K562 (cell line): ENCODE measurements at regions not wholly inside any gene's neighbourhood (a gene's known extent, or its start where the extent isn't known, plus 50 kb on each side); places are given as distances from the start of the nearest gene placed in this dataset.
A peak's percentile ranks its signal among the peaks of the same experiment; 100 is the strongest.

Experiments
- ATAC-seq: fragments of 200-7000 bp; cut with Tn5 transposase; 3 replicates; pipeline ENCODE4 v1.9.1; 2020; ENCODE audit warnings: moderate library complexity
- BruUV-seq: library from RNA; stranded (reverse); fragments of 400-500 nt; replicated peaks from 2 replicates; lab custom pipeline; 2021; lab: Mats Ljungman, UMichigan
- CTCF ChIA-PET: fragments of 300-600 bp; formaldehyde crosslinking; extraction: SDS; loops from one replicate; lab custom pipeline; 2021; ENCODE audit warnings: low intra/inter-chr PET ratio; lab: Yijun Ruan, JAX
- POLR2A ChIA-PET: fragments of 300-600, 350-650 bp; sonication (Branson Sonifier 250); formaldehyde crosslinking; extraction: SDS; loops from one replicate; lab custom pipeline; 2021; ENCODE audit warnings: antibody characterized with exemption, inconsistent platforms; lab: Yijun Ruan, JAX
- DNase-seq, 4 experiments: peaks; one replicate each; pipeline versions ENCODE4 v3.0.0 to v3.0.0-alpha.2; 2011 to 2018; ENCODE audit warnings: low spot score in 3 of 4, mixed read lengths in 3 of 4; ENCODE audit errors: extremely low read depth in 1 of 4
- FAIRE-seq: peaks from 2 replicates; lab custom pipeline; 2011; peaks lifted over from hg19 to GRCh38; lab: Jason Lieb, UNC
- H2AFZ ChIP-seq: 2 replicates; pipeline ENCODE4 v1.6.0; 2011; ENCODE audit warnings: low read depth, low read length, control low read depth, inconsistent platforms
- H3K27ac ChIP-seq: fragments of 200-600 bp; 3 replicates; pipeline ENCODE4 v1.8.0; 2011; ENCODE audit warnings: low read depth, mild to moderate bottlenecking, control low read depth, inconsistent platforms, low read length, moderate library complexity, mixed read lengths; ENCODE audit errors: extremely low read depth
- H3K27me3 ChIP-seq, 2 experiments: fragments of 300-600 bp in 1 of 2; 2 replicates in 1 of 2; 3 replicates in 1 of 2; pipeline versions ENCODE4 v1.6.0 to v1.8.0; 2011; ENCODE audit warnings: inconsistent platforms in 2 of 2, low read length in 2 of 2, mild to moderate bottlenecking in 1 of 2, mixed read lengths in 1 of 2, moderate library complexity in 1 of 2; ENCODE audit not compliant: control insufficient read depth in 2 of 2, insufficient read depth in 2 of 2
- H3K36me3 ChIP-seq: fragments of 300-600 bp; 3 replicates; pipeline ENCODE4 v1.8.0; 2011; ENCODE audit warnings: mild to moderate bottlenecking, low read length, inconsistent platforms; ENCODE audit not compliant: control insufficient read depth, insufficient read depth
- H3K4me1 ChIP-seq, 2 experiments: fragments of 200-600 bp in 1 of 2; replicated peaks in 1 of 2; 2 replicates in 1 of 2; 3 replicates in 1 of 2; pipeline versions ENCODE4 v1.5.1 to v1.8.0; 2011; ENCODE audit warnings: inconsistent platforms in 2 of 2, low read length in 2 of 2, mild to moderate bottlenecking in 1 of 2, mixed read lengths in 1 of 2, moderate library complexity in 1 of 2; ENCODE audit not compliant: control insufficient read depth in 2 of 2, insufficient read depth in 2 of 2
- H3K4me2 ChIP-seq: 2 replicates; pipeline ENCODE4 v1.6.1; 2011; ENCODE audit warnings: low read length, control low read depth, inconsistent platforms, mixed read lengths; ENCODE audit not compliant: insufficient read depth
- H3K4me3 ChIP-seq: fragments of 200-600 bp; sonication (generic), shearing (Covaris generic); 2 replicates; pipeline ENCODE4 v1.5.1; 2016; ENCODE audit warnings: control low read depth, inconsistent platforms
- H3K79me2 ChIP-seq: fragments of 200-600 bp; 3 replicates; pipeline ENCODE4 v1.8.0; 2011; ENCODE audit warnings: low read length, inconsistent platforms; ENCODE audit not compliant: control insufficient read depth, insufficient read depth
- H3K9ac ChIP-seq, 2 experiments: 2 replicates each; pipeline versions ENCODE4 v1.6.0 to v1.6.1; 2011; ENCODE audit warnings: low read depth in 2 of 2, low read length in 2 of 2, control low read depth in 1 of 2, inconsistent platforms in 1 of 2, mild to moderate bottlenecking in 1 of 2, mixed read lengths in 1 of 2; ENCODE audit not compliant: insufficient read depth in 1 of 2
- H3K9me1 ChIP-seq: one replicate; pipeline ENCODE4 v1.6.0; 2011; ENCODE audit warnings: inconsistent platforms, mild to moderate bottlenecking, low read length, moderate library complexity; ENCODE audit not compliant: control insufficient read depth, insufficient read depth
- H3K9me3 ChIP-seq: replicated peaks from 2 replicates; pipeline ENCODE4 v1.5.1; 2011; ENCODE audit warnings: low read depth, low read length, inconsistent platforms; ENCODE audit not compliant: control insufficient read depth, insufficient read depth
- H4K20me1 ChIP-seq: replicated peaks from 2 replicates; pipeline ENCODE4 v1.6.1; 2011; ENCODE audit warnings: low read length, inconsistent platforms, mixed read lengths; ENCODE audit not compliant: control insufficient read depth, insufficient read depth
- C11orf30 ChIP-seq: fragments of 450-650 bp; IDR thresholded peaks from 2 replicates; pipeline ENCODE4 v1.6.1; 2016; ENCODE audit warnings: low read depth, mild to moderate bottlenecking
- ESRRB ChIP-seq: fragments of 250-450 bp; sonication (Bioruptor Pico); IDR thresholded peaks from 2 replicates; pipeline ENCODE4 v1.5.0; 2020; ENCODE audit warnings: mild to moderate bottlenecking, moderate library complexity, borderline replicate concordance
- HNRNPL ChIP-seq: fragments of 200-400 bp; formaldehyde crosslinking; IDR thresholded peaks from 2 replicates; pipeline ENCODE4 v1.6.1; 2017; ENCODE audit warnings: low read depth, mild to moderate bottlenecking, low read length
- ILF3 ChIP-seq: fragments of 450-650 bp; IDR thresholded peaks from 2 replicates; pipeline ENCODE4 v1.6.1; 2018; ENCODE audit warnings: antibody characterized with exemption, mild to moderate bottlenecking, moderate library complexity, borderline replicate concordance
- MAFF ChIP-seq: IDR thresholded peaks from 2 replicates; pipeline ENCODE4 v1.6.1; 2012; ENCODE audit warnings: low read length, improper control_type of control experiment
- MAFK ChIP-seq: IDR thresholded peaks from 2 replicates; pipeline ENCODE4 v1.6.1; 2011; ENCODE audit warnings: low read length, improper control_type of control experiment
- MYC ChIP-seq, 2 experiments: fragments of 250-450 bp in 1 of 2; sonication (Bioruptor Pico) in 1 of 2; IDR thresholded peaks; 2 replicates each; pipeline versions ENCODE4 v1.5.1 to v1.6.1; 2012 to 2021; ENCODE audit warnings: low read depth in 2 of 2, borderline replicate concordance in 1 of 2, improper control_type of control experiment in 1 of 2, low read length in 1 of 2, mild to moderate bottlenecking in 1 of 2, moderate library complexity in 1 of 2
- PHB ChIP-seq: fragments of 250-450 bp; sonication (Bioruptor Pico); IDR thresholded peaks from 2 replicates; pipeline ENCODE4 v1.5.0; 2021
- POLR2AphosphoS5 ChIP-seq: IDR thresholded peaks from 2 replicates; pipeline ENCODE4 v1.6.1; 2011; ENCODE audit warnings: mild to moderate bottlenecking, low read depth, low read length, moderate library complexity; ENCODE audit not compliant: control insufficient read depth, insufficient read depth
- RCOR1 ChIP-seq, 2 experiments: IDR thresholded peaks; 2 replicates each; pipeline ENCODE4 v1.6.1; 2012; ENCODE audit warnings: low read depth in 2 of 2, low read length in 2 of 2, borderline replicate concordance in 1 of 2, improper control_type of control experiment in 1 of 2
- TAF7 ChIP-seq: fragments of 450-650 bp; IDR thresholded peaks from 2 replicates; pipeline ENCODE4 v1.6.1; 2016; ENCODE audit warnings: missing genetic modification characterization, missing compliant biosample characterization
- TBP ChIP-seq: optimal IDR thresholded peaks from 2 replicates; pipeline ENCODE3; 2011; ENCODE audit warnings: low read depth, low read length, improper control_type of control experiment
- ZNF121 ChIP-seq: sonication (generic); formaldehyde crosslinking; conservative IDR thresholded peaks from 2 replicates; pipeline ENCODE4 v1.8.0; 2022; ENCODE audit warnings: missing genetic modification reagents
- ZNF217 ChIP-seq: sonication (generic); formaldehyde crosslinking; IDR thresholded peaks from 2 replicates; pipeline ENCODE4 v1.8.0; 2022; ENCODE audit warnings: mild to moderate bottlenecking, missing genetic modification reagents
- ZNF316 ChIP-seq: fragments of 450-650 bp; IDR thresholded peaks from 2 replicates; pipeline ENCODE4 v1.6.1; 2016
- ZNF347 ChIP-seq: fragments of 450-650 bp; formaldehyde crosslinking; IDR thresholded peaks from 2 replicates; pipeline ENCODE4 v1.4.0; 2020; ENCODE audit warnings: low read depth, mild to moderate bottlenecking, moderate library complexity
- WGBS: fragments of 100-300 bp; shearing (Covaris generic); methylation state at CpG from one replicate; pipeline ENCODE4 v1.1.6; 2016; ENCODE audit warnings: low coverage, mixed read lengths; ENCODE audit not compliant: insufficient coverage; ENCODE audit errors: missing lambda C conversion rate; 5-methylcytosine and 5-hydroxymethylcytosine counted together
- in situ Hi-C: fragments of 300-500 bp; cut with MboI; formaldehyde crosslinking; loops from 4 replicates; pipeline ENCODE4 v1.15.0; 2018; ENCODE audit warnings: inconsistent platforms, mixed read lengths
- intact Hi-C: fragments of 100-400 bp; cut with micrococcal nuclease; formaldehyde crosslinking; loops from 2 replicates; pipeline ENCODE4 v1.14.2; 2022

DNA sequence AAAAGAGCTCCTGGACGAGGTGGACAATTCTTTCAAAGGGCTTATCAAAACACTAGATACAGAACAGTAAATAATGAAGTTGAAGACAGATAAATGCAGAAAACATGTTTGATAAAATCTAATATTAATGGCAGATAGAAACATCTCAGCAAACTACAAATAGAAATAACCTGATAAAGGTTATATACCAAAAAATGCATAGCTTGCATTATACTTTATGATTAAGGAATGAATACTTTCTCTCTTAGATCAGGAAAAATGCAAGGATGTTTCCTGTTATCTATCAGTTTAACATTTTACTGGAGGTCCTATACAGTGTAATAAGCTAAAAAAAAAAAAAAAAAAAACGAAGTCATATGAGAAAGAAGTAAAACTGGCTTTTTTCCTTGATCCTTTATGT, 304.5 kb upstream of the CXorf51A start:
- H3K9me3 ChIP-seq = no peaks in the 10 kb centered on the region
- 0 out of 2 replicates have a peak, but pooled peaks have one; percentile 6 for TF ChIP-seq MAFK
- TF ChIP-seq ZNF316 = peak; percentile 20; the same call in 1 of the 2 replicates
- TF ChIP-seq ZNF217 (CRISPR knock-in tag) = no peak
- no peak overlapping the region for H2AFZ ChIP-seq
- H3K4me1 ChIP-seq = no peaks in the 10 kb centered on the region
- no peak overlapping the region for H3K4me2 ChIP-seq
- FAIRE-seq (no peak), ATAC-seq (no peak), DNase-seq (no peak)
- ChIA-PET POLR2A (no interaction called here), CTCF (no interaction called here)
- H3K27me3 ChIP-seq = no peaks in the 10 kb centered on the region
- H3K79me2 ChIP-seq = no peaks in the 10 kb centered on the region
- intact Hi-C loops (no loop called here), in situ Hi-C loops (no loop called here)
- 0% methylated on average over 2 of the region's 2 CpGs for WGBS
- H3K36me3 ChIP-seq = no peaks in the 10 kb centered on the region
- no peaks in the 10 kb centered on the region for H3K9me1 ChIP-seq
- H3K9ac ChIP-seq = no peak overlapping the region
- H3K27ac ChIP-seq = no peak overlapping the region
- no peak overlapping the region for H3K4me3 ChIP-seq
- no TSS peak for BruUV-seq
- H4K20me1 ChIP-seq = no peaks in the 10 kb centered on the region

- POLR2A ChIA-PET = no interaction called here
- no peak overlapping the region for H3K9ac ChIP-seq
- H3K9me1 ChIP-seq = no peaks in the 10 kb centered on the region
- no peaks in the 10 kb centered on the region for H3K36me3 ChIP-seq
- no peak overlapping the region for H3K4me3 ChIP-seq
- intact Hi-C loops = no loop called here
- no peaks in the 10 kb centered on the region for H4K20me1 ChIP-seq
- DNase-seq = no peak
- no peak for FAIRE-seq
- no peak overlapping the region for H3K4me2 ChIP-seq
- H2AFZ ChIP-seq = no peak overlapping the region
- no peak for ATAC-seq
- in situ Hi-C loops = no loop called here
- 0% methylated on average over 2 of the region's 2 CpGs for WGBS
- CTCF ChIA-PET = no interaction called here
- H3K27me3 ChIP-seq = no peaks in the 10 kb centered on the region
- no peaks in the 10 kb centered on the region for H3K79me2 ChIP-seq
- H3K27ac ChIP-seq = no peak overlapping the region
- no TSS peak for BruUV-seq
- H3K4me1 ChIP-seq = no peaks in the 10 kb centered on the region
- no peaks in the 10 kb centered on the region for H3K9me3 ChIP-seq
- TF ChIP-seq TBP (no peak), ILF3 (no peak), ZNF121 (CRISPR knock-in tag) (no peak), TAF7 (tag) (no peak), MYC (IDR thresholded peaks at IDR 0.05; ENCODE audit: low read depth, low read length) (no peak), MYC (CRISPR knock-in tag; IDR thresholded peaks at IDR 0.05; ENCODE audit: borderline replicate concordance, low read depth) (no peak), RCOR1 (IDR thresholded peaks at IDR 0.05; ENCODE audit: borderline replicate concordance in 1 of 2, low read depth in 2 of 2, low read length in 2 of 2) (no peak), ZNF347 (CRISPR knock-in tag) (no peak), C11orf30 (peak; percentile 5; the same call in 1 of the 2 replicates), POLR2AphosphoS5 (no peak), HNRNPL (no peak), PHB (CRISPR knock-in tag) (no peak), ESRRB (no peak), MAFF (0 out of 2 replicates have a peak, but pooled peaks have one; percentile 5)
Measured at GRCh38 chrX:147079974-147080373, 265.4 kb upstream of the CXorf51A start.
